Colonic mucosa (tissue), 4 donors: ENCODE measurements at regions not wholly inside any gene's neighbourhood (a gene's known extent, or its start where the extent isn't known, plus 50 kb on each side); places are given as distances from the start of the nearest gene placed in this dataset.
"Not testable (repeated sequence)": the region's sequence is repeated elsewhere in the genome, so short reads cannot be mapped to it uniquely, and the experiment has no call there.

ENCODE experiments used
- DNase-seq: peaks from one replicate; pipeline ENCODE4 v3.0.0-alpha.2; 2020
- H3K27ac ChIP-seq: fragments of 200-600 bp; one replicate; pipeline ENCODE4 v1.8.0; 2021
- H3K27me3 ChIP-seq: fragments of 200-600 bp; one replicate; pipeline ENCODE4 v1.8.0; 2021
- H3K36me3 ChIP-seq: fragments of 200-600 bp; one replicate; pipeline ENCODE4 v1.8.0; 2021
- H3K4me1 ChIP-seq: fragments of 200-600 bp; one replicate; pipeline ENCODE4 v1.8.0; 2021; ENCODE audit warnings: mild to moderate bottlenecking
- H3K4me3 ChIP-seq: fragments of 200-600 bp; one replicate; pipeline ENCODE4 v1.8.0; 2021
- H3K9ac ChIP-seq, 2 donors: one replicate each; pipeline ENCODE4 v1.7.0; 2013; ENCODE audit warnings: control low read depth in 2 of 2, low read depth in 2 of 2, low read length in 2 of 2
- H3K9me3 ChIP-seq: fragments of 200-600 bp; one replicate; pipeline ENCODE4 v1.8.0; 2021
- CTCF ChIP-seq: fragments of 200-600 bp; IDR thresholded peaks from one replicate; pipeline ENCODE4 v1.8.0; 2022; ENCODE audit warnings: antibody characterized with exemption, mild to moderate bottlenecking
- intact Hi-C: fragments of 100-400 bp; cut with DNase I; formaldehyde crosslinking; loops from one replicate; pipeline ENCODE4 v1.14.1; 2022
- donor health status: healthy.
- donor health status: DM: no; HTN: no; CAD: no.
- donor health status: DM: no; HTN: no; CAD: no.

- intact Hi-C loops = no loop called here
- Histone ChIP-seq H3K9me3 (no peaks in the 10 kb centered on the region), H3K4me3 (no peak overlapping the region), H3K9ac (no peak overlapping the region), H3K4me1 (no peaks in the 10 kb centered on the region), H3K27ac (no peak overlapping the region), H3K27me3 (no peaks in the 10 kb centered on the region), H3K36me3 (no peaks in the 10 kb centered on the region)
- peak; percentile 20 for TF ChIP-seq CTCF
- no peak for DNase-seq
Measured at GRCh38 chrX:80578517-80579105, 158.4 kb downstream of the TENT5D start.

- intact Hi-C loops, H3K27me3 ChIP-seq, H3K36me3 ChIP-seq, DNase-seq, H3K4me1 ChIP-seq, H3K9ac ChIP-seq, H3K4me3 ChIP-seq, H3K27ac ChIP-seq, H3K9me3 ChIP-seq: not testable (repeated sequence)
Measured at GRCh38 chrX:80590992-80591391, 170.7 kb downstream of the TENT5D start.

- intact Hi-C loops = no loop called here
Measured at GRCh38 chrX:80602036-80602860, 182.0 kb downstream of the TENT5D start.

More at GRCh38 chrX:80602036-80602860, 182.0 kb downstream of the TENT5D start:
- Histone ChIP-seq H3K9me3 (no peaks in the 10 kb centered on the region), H3K27me3 (no peaks in the 10 kb centered on the region), H3K36me3 (no peaks in the 10 kb centered on the region), H3K27ac (no peak overlapping the region), H3K9ac (no peak overlapping the region), H3K4me3 (no peak overlapping the region), H3K4me1 (no peaks in the 10 kb centered on the region)
- TF ChIP-seq CTCF = no peak
- DNase-seq = no peak
